Skeletal muscle satellite cell (primary cell): ENCODE measurements at regions not wholly inside any gene's neighbourhood (a gene's known extent, or its start where the extent isn't known, plus 50 kb on each side); places are given as distances from the start of the nearest gene placed in this dataset.
A peak's percentile ranks its signal among the peaks of the same experiment; 100 is the strongest.

Experiments used
- H3K27me3 ChIP-seq: 2 replicates; pipeline ENCODE4 v1.7.0; 2013; ENCODE audit warnings: low read length; ENCODE audit not compliant: control insufficient read depth, insufficient read depth
- H3K36me3 ChIP-seq: 2 replicates; pipeline ENCODE4 v1.7.0; 2013; ENCODE audit warnings: mild to moderate bottlenecking, control low read depth, low read length; ENCODE audit not compliant: insufficient read depth
- H3K4me1 ChIP-seq: 2 replicates; pipeline ENCODE4 v1.7.0; 2013; ENCODE audit warnings: low read length; ENCODE audit not compliant: control insufficient read depth, insufficient read depth
- H3K4me2 ChIP-seq: 2 replicates; pipeline ENCODE4 v1.7.0; 2013; ENCODE audit warnings: mild to moderate bottlenecking, low read length
- H3K4me3 ChIP-seq: 2 replicates; pipeline ENCODE4 v1.7.0; 2013; ENCODE audit warnings: low read length
- H3K9ac ChIP-seq: 2 replicates; pipeline ENCODE4 v1.7.0; 2013; ENCODE audit warnings: mild to moderate bottlenecking, low read depth, low read length, moderate library complexity
- H3K9me3 ChIP-seq: replicated peaks from 2 replicates; pipeline ENCODE4 v1.7.0; 2013; ENCODE audit warnings: mild to moderate bottlenecking, control low read depth, low read length

DNA sequence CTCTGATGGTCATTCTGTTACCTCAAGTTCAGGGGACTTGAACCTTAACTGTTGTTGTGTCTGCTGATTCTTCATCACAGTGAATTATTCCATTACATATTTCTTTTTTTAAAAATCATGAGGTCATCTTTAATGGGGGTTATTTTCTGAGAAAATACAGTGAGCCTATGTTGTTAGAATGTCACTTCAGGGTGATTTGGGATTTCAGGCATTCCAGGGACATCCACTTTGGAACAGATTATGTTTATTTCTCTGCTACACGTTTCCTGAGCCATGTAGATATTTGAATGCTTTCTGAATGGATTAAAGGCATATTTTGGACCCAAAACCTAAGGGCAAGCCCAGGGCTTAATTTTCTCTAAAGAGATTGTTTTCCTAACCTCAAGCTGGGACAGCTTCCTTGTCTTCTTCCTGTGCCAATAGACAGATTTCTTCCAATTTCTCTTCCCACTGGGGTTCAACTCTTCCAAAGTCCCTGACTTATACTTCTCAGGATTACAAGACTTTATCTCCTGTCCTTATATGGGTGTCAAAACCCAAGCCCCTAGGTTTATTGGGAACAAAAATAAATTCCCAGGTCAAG is 271.7 kb downstream of the ARHGAP12 start:
- H3K9me3 ChIP-seq = no peaks in the 10 kb centered on the region
- H3K9ac ChIP-seq = no peak overlapping the region
- H3K4me3 ChIP-seq = no peak overlapping the region
- no peaks in the 10 kb centered on the region for H3K4me1 ChIP-seq
- H3K4me2 ChIP-seq = no peak overlapping the region
- H3K27me3 ChIP-seq = no peaks in the 10 kb centered on the region
- H3K36me3 ChIP-seq = no peaks in the 10 kb centered on the region

DNA sequence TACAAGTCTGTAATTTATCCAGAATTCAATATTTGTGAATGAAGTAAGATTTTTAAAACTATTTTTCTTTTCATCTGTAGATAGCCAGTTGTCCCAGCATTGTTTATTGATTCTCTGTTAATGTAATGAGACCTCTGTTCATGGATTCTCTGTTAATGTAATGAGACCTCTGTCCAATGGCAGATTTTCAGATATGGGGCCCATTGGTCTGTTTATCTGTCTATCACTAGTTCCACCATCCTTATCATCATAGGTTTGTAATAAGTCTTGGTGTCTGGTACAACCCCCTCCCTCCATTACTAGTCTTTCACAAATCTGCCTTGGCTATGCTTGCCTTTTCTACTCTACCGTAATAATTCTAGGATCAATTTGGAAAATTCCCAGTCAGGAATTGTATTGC is 276.6 kb downstream of the ARHGAP12 start:
- Histone ChIP-seq H3K4me3 (no peak overlapping the region), H3K4me2 (no peak overlapping the region), H3K36me3 (no peaks in the 10 kb centered on the region), H3K27me3 (no peaks in the 10 kb centered on the region), H3K4me1 (peaks cover 8% of the 10 kb centered on the region), H3K9me3 (no peaks in the 10 kb centered on the region), H3K9ac (no peak overlapping the region)

DNA sequence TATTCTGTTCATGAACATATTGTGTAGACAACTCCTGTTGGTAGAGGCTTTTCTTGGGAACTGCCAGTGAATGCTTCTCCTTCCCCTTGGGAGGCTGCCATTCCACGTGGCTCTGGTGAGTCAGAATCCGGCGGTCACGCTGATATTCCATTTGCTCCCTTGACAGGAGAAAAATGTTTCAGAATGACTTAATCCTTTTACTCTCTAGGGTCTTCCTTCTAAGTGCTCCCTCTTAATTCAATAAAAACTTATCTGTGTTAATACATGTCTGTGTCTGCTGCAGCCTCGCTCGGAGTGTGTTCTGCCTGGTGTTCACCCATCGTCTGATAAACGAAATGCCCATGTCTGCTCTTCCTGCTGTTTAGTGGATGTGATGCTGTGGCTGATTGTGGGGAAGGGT is 278.6 kb downstream of the ARHGAP12 start:
- H3K4me3 ChIP-seq = peak overlapping the region; percentile 41
- peaks cover 17% of the 10 kb centered on the region for H3K4me1 ChIP-seq
- H3K9me3 ChIP-seq = no peaks in the 10 kb centered on the region
- H3K4me2 ChIP-seq = peak overlapping the region; percentile 72
- H3K27me3 ChIP-seq = no peaks in the 10 kb centered on the region
- H3K36me3 ChIP-seq = no peaks in the 10 kb centered on the region
- H3K9ac ChIP-seq = peak overlapping the region; percentile 49

DNA sequence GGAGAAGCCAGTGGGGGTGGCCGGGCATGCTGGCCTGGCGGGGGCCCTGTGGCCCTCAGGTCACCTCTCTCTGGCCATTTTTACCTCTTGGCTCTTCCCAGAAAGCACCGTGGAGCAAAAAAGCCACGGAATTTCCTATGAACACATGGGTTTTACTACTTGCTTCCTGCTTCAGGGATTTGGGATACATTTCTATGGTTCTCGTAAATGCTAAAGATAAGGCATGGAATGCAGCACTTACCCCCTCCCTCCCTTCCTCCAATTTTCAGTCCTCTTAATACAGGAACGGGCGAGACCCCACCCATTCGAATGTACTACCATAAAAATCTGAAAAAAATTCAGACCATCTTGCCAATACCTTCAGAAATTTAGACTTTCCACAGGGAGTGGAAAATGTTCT is 279.7 kb downstream of the ARHGAP12 start:
- peaks cover 21% of the 10 kb centered on the region for H3K4me1 ChIP-seq
- no peak overlapping the region for H3K9ac ChIP-seq
- no peaks in the 10 kb centered on the region for H3K36me3 ChIP-seq
- H3K9me3 ChIP-seq = no peaks in the 10 kb centered on the region
- no peaks in the 10 kb centered on the region for H3K27me3 ChIP-seq
- no peak overlapping the region for H3K4me2 ChIP-seq
- no peak overlapping the region for H3K4me3 ChIP-seq

DNA sequence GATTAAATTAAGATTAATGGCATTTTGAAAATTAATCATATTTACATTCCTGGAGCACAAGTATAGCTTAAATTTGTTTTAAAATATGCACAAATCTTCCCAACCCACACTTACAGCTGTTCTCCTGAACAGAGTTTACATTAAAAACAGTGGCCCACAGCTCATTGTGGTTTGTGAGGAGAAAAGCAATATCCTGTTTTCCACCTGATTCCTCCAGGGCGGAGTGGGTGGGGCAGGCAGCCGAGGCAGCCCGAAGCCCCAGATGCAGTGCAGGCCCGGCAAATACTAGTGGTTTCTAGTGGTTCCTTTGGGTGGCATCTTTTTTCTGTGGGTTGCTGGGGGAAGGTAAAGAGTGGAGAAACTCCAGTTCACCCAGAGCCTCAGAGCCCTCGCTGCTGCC is 280.8 kb downstream of the ARHGAP12 start:
- Histone ChIP-seq H3K4me3 (no peak overlapping the region), H3K27me3 (no peaks in the 10 kb centered on the region), H3K4me2 (no peak overlapping the region)

DNA sequence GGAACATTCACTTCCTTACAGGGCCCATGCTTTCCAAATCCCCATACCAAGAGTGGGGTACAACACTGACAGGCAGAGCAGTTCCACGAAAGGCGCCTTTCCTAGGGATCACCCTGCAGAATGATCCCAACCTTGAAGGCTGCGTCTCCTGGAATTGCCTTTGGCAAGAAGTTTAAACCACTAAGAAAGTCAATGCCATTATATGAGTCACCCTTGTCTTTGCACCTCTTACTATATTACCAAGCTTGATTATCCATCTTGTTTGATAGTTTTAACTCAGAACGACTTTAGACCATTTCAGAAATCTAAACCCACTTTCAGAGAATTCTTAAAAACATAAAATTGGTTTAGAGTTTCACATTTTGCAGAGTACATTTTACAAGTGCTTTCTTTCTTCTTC is 282.1 kb downstream of the ARHGAP12 start:
- no peaks in the 10 kb centered on the region for H3K36me3 ChIP-seq
- no peaks in the 10 kb centered on the region for H3K27me3 ChIP-seq
- H3K9me3 ChIP-seq = no peaks in the 10 kb centered on the region
- no peak overlapping the region for H3K9ac ChIP-seq
- no peak overlapping the region for H3K4me2 ChIP-seq
- peaks cover 21% of the 10 kb centered on the region for H3K4me1 ChIP-seq
- no peak overlapping the region for H3K4me3 ChIP-seq

More for the DNA sequence above, 280.8 kb downstream of the ARHGAP12 start:
- no peak overlapping the region for H3K9ac ChIP-seq
- no peaks in the 10 kb centered on the region for H3K9me3 ChIP-seq
- no peaks in the 10 kb centered on the region for H3K36me3 ChIP-seq
- peaks cover 21% of the 10 kb centered on the region for H3K4me1 ChIP-seq

DNA sequence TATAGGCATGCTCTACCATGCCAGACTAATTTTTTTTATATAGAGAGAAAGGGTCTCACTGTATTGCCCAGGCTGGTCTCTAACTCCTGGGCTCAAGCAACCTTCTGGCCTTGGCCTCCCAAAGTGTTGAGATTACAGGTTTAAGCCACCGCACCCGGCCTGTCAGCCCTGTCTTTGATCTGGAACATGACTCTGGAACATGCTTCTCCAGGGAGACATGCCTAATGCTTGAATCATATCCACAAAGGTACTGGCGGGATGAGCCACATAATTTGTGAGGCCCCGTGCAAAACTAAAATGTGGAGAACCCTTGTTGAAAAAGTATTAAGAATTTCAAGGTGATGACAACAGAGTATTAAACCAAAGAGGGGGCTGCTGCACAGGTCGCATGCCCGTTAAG is 282.8 kb downstream of the ARHGAP12 start:
- Histone ChIP-seq H3K9me3 (no peaks in the 10 kb centered on the region), H3K27me3 (no peaks in the 10 kb centered on the region), H3K4me3 (no peak overlapping the region), H3K4me1 (peaks cover 21% of the 10 kb centered on the region), H3K9ac (no peak overlapping the region), H3K36me3 (no peaks in the 10 kb centered on the region), H3K4me2 (no peak overlapping the region)

DNA sequence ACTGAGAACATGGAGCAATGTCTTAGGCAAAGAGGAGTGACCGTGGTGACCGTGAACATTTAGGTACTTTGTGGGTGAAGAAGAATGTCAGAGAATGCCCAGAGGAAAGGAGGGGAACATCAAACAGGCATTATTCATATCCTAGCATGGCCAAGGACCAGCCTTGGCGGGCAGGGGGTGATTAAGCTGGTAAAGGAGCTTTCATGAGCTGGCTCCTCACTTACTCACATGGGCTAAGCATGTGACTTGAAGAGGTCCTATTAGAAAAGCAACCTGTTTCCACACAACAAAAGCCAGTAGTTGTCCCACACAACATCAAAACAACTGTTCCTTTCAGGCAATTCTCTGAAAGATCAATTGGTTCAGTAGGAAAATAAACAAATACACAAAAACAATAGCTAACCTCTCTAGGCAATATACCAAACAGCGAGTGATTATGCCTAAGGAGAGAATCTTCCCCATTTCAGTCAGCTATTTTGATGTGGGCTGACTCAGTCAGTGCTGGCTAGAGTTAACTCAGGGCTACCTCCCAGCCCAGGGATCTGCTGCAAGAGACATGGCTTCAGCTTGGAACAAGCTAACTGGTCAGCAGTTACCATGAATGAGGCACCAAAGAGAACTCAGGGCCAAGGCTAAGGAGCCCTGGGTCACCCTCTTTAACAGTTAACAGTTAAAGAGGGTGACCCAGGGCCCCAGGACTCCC is 283.5 kb downstream of the ARHGAP12 start:
- H3K36me3 ChIP-seq = no peaks in the 10 kb centered on the region
- H3K4me3 ChIP-seq = no peak overlapping the region
- no peaks in the 10 kb centered on the region for H3K27me3 ChIP-seq
- H3K9ac ChIP-seq = no peak overlapping the region
- peaks cover 17% of the 10 kb centered on the region for H3K4me1 ChIP-seq
- H3K4me2 ChIP-seq = no peak overlapping the region
- H3K9me3 ChIP-seq = no peaks in the 10 kb centered on the region

DNA sequence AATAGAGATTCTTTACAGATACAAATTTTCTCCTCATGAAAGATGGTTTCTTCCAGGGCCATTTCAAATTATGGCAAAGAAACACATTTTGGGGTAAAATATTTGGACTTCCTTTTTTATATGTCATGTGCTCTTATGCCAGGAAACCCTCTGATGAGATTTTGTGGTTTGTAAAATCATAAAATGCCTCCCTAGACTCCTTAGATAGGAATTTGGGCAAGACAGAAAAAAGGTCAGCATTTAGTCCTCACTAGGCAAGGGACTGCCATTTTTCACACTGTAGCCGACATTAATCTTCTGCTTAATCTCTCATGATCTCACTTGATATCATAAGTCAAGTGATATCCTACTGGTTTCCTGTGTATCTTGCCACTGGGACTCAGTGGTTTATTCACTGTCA is 286.4 kb downstream of the ARHGAP12 start:
- H3K36me3 ChIP-seq = no peaks in the 10 kb centered on the region
- H3K4me2 ChIP-seq = no peak overlapping the region
- no peaks in the 10 kb centered on the region for H3K27me3 ChIP-seq
- no peak overlapping the region for H3K9ac ChIP-seq
- H3K4me1 ChIP-seq = peaks cover 12% of the 10 kb centered on the region
- H3K4me3 ChIP-seq = no peak overlapping the region
- H3K9me3 ChIP-seq = no peaks in the 10 kb centered on the region

DNA sequence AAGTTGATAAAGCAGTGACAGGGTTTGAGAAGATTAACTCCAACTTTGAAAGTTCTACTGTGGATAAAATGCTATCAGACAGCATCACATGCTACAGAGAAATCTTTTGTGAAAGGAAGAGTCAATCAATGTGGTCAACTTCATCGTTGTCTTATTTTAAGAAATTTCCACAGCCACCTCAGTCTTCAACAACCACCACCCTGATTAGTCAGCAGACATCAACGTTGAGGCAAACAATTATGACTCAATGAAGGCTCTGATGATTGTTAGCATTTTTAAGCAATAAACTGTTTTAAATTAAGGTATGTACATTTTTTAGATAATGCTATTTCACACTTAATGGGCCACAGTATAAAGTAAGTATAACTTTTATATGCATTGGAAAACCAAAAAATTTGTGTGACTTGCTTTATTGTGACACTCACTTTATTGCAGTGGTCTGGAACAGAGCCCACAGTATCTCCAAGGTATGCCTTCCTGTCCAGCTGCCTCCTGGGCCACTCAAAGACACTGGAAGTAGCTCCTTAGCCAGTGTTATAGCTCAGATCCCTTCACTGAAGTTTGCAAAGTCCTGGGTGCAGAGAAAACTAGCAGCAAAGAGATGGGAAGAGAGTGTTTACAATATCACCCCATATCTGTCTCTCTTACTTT is 293.1 kb downstream of the ARHGAP12 start:
- no peak overlapping the region for H3K9ac ChIP-seq
- no peaks in the 10 kb centered on the region for H3K36me3 ChIP-seq
- no peak overlapping the region for H3K4me2 ChIP-seq
- H3K27me3 ChIP-seq = no peaks in the 10 kb centered on the region
- H3K9me3 ChIP-seq = no peaks in the 10 kb centered on the region
- H3K4me1 ChIP-seq = peaks cover 12% of the 10 kb centered on the region
- no peak overlapping the region for H3K4me3 ChIP-seq

DNA sequence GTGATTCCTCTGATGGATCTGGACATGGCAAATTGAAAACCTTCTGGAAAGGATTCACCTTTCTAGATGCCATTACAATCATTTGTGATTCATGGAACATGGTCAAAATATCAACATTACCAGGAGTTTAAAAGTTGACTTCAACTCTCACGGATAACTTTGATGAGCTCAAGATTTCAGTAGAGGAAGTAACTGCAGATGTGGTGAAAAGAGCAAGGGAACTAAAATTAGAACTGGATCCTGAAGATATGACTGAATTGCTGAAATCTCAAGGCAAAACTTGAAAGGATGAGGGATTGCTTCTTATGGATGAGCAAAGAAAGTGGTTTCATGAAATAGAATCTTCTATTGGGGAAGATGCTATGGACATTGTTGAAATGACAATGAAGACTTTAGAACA is 293.6 kb downstream of the ARHGAP12 start:
- no peak overlapping the region for H3K4me2 ChIP-seq
- H3K4me1 ChIP-seq = peaks cover 12% of the 10 kb centered on the region
- no peak overlapping the region for H3K9ac ChIP-seq
- no peaks in the 10 kb centered on the region for H3K27me3 ChIP-seq
- no peaks in the 10 kb centered on the region for H3K9me3 ChIP-seq
- no peak overlapping the region for H3K4me3 ChIP-seq
- H3K36me3 ChIP-seq = no peaks in the 10 kb centered on the region
